Lung (tissue), 11 donors: ENCODE measurements at regions not wholly inside any gene's neighbourhood (a gene's known extent, or its start where the extent isn't known, plus 50 kb on each side); places are given as distances from the start of the nearest gene placed in this dataset.

ENCODE experiments used
- ATAC-seq: fragments of 200-7000 bp; cut with Tn5 transposase; one replicate; pipeline ENCODE4 v1.9.1; 2020; ENCODE audit warnings: moderate number of reproducible peaks; ENCODE audit not compliant: insufficient read depth, low FRiP score
- DNase-seq, 3 donors: peaks; one replicate each; pipeline ENCODE4 v3.0.0-alpha.2; 2013 to 2017
- H3K27ac ChIP-seq, 2 donors: one replicate each; pipeline ENCODE4 v1.5.1; 2013; ENCODE audit warnings: mild to moderate bottlenecking in 2 of 2, moderate library complexity in 2 of 2, control low read depth in 1 of 2, inconsistent platforms in 1 of 2, low read depth in 1 of 2, low read length in 1 of 2
- H3K27me3 ChIP-seq, 3 donors: one replicate each; pipeline ENCODE4 v1.5.1; 2013; ENCODE audit warnings: low read length in 2 of 3; ENCODE audit not compliant: control insufficient read depth in 3 of 3, insufficient read depth in 3 of 3
- H3K36me3 ChIP-seq, 4 donors: one replicate each; pipeline ENCODE4 v1.5.1; 2013; ENCODE audit warnings: low read length in 4 of 4, mild to moderate bottlenecking in 1 of 4, moderate library complexity in 1 of 4; ENCODE audit not compliant: control insufficient read depth in 4 of 4, insufficient read depth in 4 of 4
- H3K4me1 ChIP-seq, 5 donors: one replicate each; pipeline ENCODE4 v1.5.1; 2013; ENCODE audit warnings: low read length in 5 of 5, mild to moderate bottlenecking in 2 of 5, moderate library complexity in 1 of 5; ENCODE audit not compliant: control insufficient read depth in 5 of 5, insufficient read depth in 5 of 5
- H3K4me3 ChIP-seq: one replicate; pipeline ENCODE4 v1.5.1; 2013; ENCODE audit warnings: mild to moderate bottlenecking, control low read depth, moderate library complexity
- H3K9ac ChIP-seq, 2 donors: one replicate each; pipeline ENCODE4 v1.5.1; 2013; ENCODE audit warnings: low read length in 2 of 2, control low read depth in 1 of 2; ENCODE audit not compliant: insufficient read depth in 1 of 2
- H3K9me3 ChIP-seq, 4 donors: one replicate each; pipeline ENCODE4 v1.5.1; 2013; ENCODE audit warnings: low read length in 3 of 4, mild to moderate bottlenecking in 1 of 4, moderate library complexity in 1 of 4; ENCODE audit not compliant: control insufficient read depth in 4 of 4, insufficient read depth in 3 of 4
- WGBS, 2 donors: extraction: QIAGEN DNeasy Blood & Tissue Kit; methylation state at CpG; one replicate each; pipeline ENCODE4 v1.1.7; 2013; 5-methylcytosine and 5-hydroxymethylcytosine counted together
- TF ChIP-seq, protein P1 (sequence below): IDR thresholded peaks from 2 replicates; pipeline ENCODE4 v1.5.1; 2012; ENCODE audit warnings: mild to moderate bottlenecking; ENCODE audit errors: control extremely low read depth, extremely low read depth
- donor health status: control.
- donor health status: control.
- donor health status: Bipolar disorder and iron deficiency.
- donor health status: healthy.
- donor health status: DM: yes; HTN: yes; CAD: no.

DNA sequence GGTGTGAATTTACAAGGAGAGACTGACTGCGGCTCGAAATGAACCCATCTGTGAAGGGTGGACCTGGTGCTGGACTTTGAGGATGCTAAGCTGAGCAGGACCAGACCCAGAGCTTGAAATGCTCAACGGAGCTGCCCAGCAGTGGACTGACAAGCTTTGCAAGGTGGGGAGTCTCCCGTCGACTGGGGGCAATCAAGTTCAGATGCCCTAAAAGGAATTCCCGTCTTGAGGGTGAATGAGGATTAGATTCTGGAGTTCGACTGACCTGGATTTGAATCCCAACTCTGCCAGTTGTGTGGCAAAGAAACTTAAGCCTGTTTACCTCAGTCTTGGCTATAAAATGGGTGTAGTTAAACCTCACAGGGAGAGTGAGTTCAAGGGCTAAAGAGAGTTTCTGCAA is 204.4 kb upstream of the LHX5 start:
- WGBS, 2 donors = 88 to 96% methylated on average over 7 of the region's 7 CpGs
- Histone ChIP-seq H3K9me3 (peaks cover 0 to 5% (median 0%) of the 10 kb centered on the region in 4 donors), H3K36me3 (no peaks in the 10 kb centered on the region), H3K4me1 (no peaks in the 10 kb centered on the region), H3K9ac (no peak overlapping the region), H3K27ac (no peak overlapping the region), H3K4me3 (no peak overlapping the region), H3K27me3 (peaks cover 4 to 34% (median 7%) of the 10 kb centered on the region in 3 donors)
- TF ChIP-seq, protein P1, sequence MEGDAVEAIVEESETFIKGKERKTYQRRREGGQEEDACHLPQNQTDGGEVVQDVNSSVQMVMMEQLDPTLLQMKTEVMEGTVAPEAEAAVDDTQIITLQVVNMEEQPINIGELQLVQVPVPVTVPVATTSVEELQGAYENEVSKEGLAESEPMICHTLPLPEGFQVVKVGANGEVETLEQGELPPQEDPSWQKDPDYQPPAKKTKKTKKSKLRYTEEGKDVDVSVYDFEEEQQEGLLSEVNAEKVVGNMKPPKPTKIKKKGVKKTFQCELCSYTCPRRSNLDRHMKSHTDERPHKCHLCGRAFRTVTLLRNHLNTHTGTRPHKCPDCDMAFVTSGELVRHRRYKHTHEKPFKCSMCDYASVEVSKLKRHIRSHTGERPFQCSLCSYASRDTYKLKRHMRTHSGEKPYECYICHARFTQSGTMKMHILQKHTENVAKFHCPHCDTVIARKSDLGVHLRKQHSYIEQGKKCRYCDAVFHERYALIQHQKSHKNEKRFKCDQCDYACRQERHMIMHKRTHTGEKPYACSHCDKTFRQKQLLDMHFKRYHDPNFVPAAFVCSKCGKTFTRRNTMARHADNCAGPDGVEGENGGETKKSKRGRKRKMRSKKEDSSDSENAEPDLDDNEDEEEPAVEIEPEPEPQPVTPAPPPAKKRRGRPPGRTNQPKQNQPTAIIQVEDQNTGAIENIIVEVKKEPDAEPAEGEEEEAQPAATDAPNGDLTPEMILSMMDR = no peak
- no peak for ATAC-seq
- DNase-seq = no peak

DNA sequence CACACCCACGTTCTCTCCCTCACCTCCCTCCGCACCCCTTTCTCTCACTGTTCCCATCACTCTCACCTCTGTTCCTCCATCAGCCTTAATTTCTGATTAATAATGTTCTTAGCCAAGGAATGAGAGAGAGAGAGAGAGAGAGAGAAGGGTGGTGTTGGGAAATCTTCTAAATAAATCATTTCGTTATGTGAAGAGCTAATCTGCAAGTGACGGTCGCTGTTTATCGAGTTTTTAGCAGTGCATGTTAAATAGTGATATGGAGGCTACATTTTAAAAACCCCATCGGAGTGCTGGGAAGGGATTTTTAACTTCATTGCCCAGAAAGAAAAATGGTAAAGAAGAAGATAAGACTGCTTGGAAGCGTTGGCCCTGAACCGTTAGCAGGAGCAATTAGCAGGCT is 203.3 kb upstream of the LHX5 start:
- Histone ChIP-seq H3K9ac (no peak overlapping the region), H3K36me3 (no peaks in the 10 kb centered on the region), H3K4me1 (no peaks in the 10 kb centered on the region), H3K9me3 (peaks cover 0 to 5% (median 0%) of the 10 kb centered on the region in 4 donors), H3K27ac (no peak overlapping the region), H3K27me3 (peaks cover 4 to 45% (median 14%) of the 10 kb centered on the region in 3 donors), H3K4me3 (no peak overlapping the region)
- 47 to 57% methylated on average over 9 of the region's 9 CpGs for WGBS, 2 donors
- DNase-seq (no peak), ATAC-seq (no peak)
- TF ChIP-seq, protein P1 = no peak

DNA sequence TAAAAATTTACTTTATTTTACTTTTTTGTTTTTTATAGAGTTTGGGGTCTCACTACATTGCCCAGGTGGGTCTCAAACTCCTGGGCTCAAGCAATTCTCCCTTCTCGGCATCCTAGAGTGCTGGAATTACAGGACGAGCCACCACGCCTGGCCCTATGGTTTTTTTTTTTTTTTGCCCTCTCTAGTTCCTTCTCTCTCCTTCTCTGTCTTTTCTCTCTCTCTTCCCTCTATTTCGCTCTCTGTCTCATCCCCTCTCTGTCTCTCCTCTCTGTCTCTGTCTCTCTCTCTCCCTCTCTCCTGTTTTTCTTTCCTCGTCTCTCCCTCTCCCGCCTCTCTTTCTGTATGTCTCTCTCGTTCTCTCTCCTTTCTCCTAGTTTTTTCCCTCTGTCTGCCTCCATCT is 202.6 kb upstream of the LHX5 start:
- no peaks in the 10 kb centered on the region for H3K4me1 ChIP-seq
- DNase-seq (no peak), ATAC-seq (no peak)
- no peak overlapping the region for H3K9ac ChIP-seq
- no peak overlapping the region for H3K4me3 ChIP-seq
- 72 to 79% methylated on average over 7 of the region's 7 CpGs for WGBS, 2 donors
- TF ChIP-seq, protein P1 = no peak
- peaks cover 4 to 52% (median 20%) of the 10 kb centered on the region in 3 donors for H3K27me3 ChIP-seq
- H3K36me3 ChIP-seq = no peaks in the 10 kb centered on the region
- peaks cover 0 to 8% (median 0%) of the 10 kb centered on the region in 4 donors for H3K9me3 ChIP-seq
- H3K27ac ChIP-seq = no peak overlapping the region
